H9 (cell line): ENCODE measurements at regions not wholly inside any gene's neighbourhood (a gene's known extent, or its start where the extent isn't known, plus 50 kb on each side); places are given as distances from the start of the nearest gene placed in this dataset.

Source experiments
- DNase-seq: peaks from one replicate; pipeline ENCODE4 v3.0.0-alpha.2; 2017
- H2AFZ ChIP-seq: one replicate; pipeline ENCODE4 v1.6.1; 2013; ENCODE audit warnings: mild to moderate bottlenecking, low read length, control low read depth, moderate library complexity
- H2AK5ac ChIP-seq: 2 replicates; pipeline ENCODE4 v1.6.1; 2013; ENCODE audit warnings: low read length, control low read depth, mixed read lengths; ENCODE audit not compliant: insufficient read length
- H2BK120ac ChIP-seq: one replicate; pipeline ENCODE4 v1.6.1; 2013; ENCODE audit warnings: low read depth, mild to moderate bottlenecking, low read length, control low read depth, inconsistent platforms; ENCODE audit not compliant: poor library complexity, severe bottlenecking
- H2BK12ac ChIP-seq: 2 replicates; pipeline ENCODE4 v1.6.1; 2013; ENCODE audit warnings: low read length, control low read depth, mixed read lengths, low read depth; ENCODE audit not compliant: insufficient read length
- H2BK15ac ChIP-seq: 2 replicates; pipeline ENCODE4 v1.6.1; 2013; ENCODE audit warnings: low read depth, low read length, control low read depth
- H2BK20ac ChIP-seq: one replicate; pipeline ENCODE4 v1.6.1; 2013; ENCODE audit warnings: low read depth, mild to moderate bottlenecking, low read length, control low read depth, inconsistent platforms; ENCODE audit not compliant: poor library complexity, severe bottlenecking
- H2BK5ac ChIP-seq: 2 replicates; pipeline ENCODE4 v1.6.1; 2013; ENCODE audit warnings: low read length, control low read depth, mixed read lengths; ENCODE audit not compliant: insufficient read length
- H3K14ac ChIP-seq: 2 replicates; pipeline ENCODE4 v1.6.1; 2013; ENCODE audit warnings: low read length, control low read depth; ENCODE audit not compliant: insufficient read depth
- H3K18ac ChIP-seq: 2 replicates; pipeline ENCODE4 v1.6.1; 2013; ENCODE audit warnings: low read depth, mild to moderate bottlenecking, mixed read lengths, low read length, control low read depth; ENCODE audit not compliant: insufficient read length
- H3K23ac ChIP-seq: 2 replicates; pipeline ENCODE4 v1.6.1; 2013; ENCODE audit warnings: low read length, control low read depth, mixed read lengths, low read depth; ENCODE audit not compliant: insufficient read length
- H3K23me2 ChIP-seq: 2 replicates; pipeline ENCODE4 v1.6.1; 2013; ENCODE audit warnings: low read depth, mild to moderate bottlenecking, mixed read lengths, low read length, control low read depth; ENCODE audit not compliant: insufficient read length, poor library complexity, severe bottlenecking
- H3K27ac ChIP-seq: 2 replicates; pipeline ENCODE4 v1.5.1; 2013; ENCODE audit warnings: low read length, control low read depth, mixed read lengths, low read depth; ENCODE audit not compliant: insufficient read length
- H3K27me3 ChIP-seq: 2 replicates; pipeline ENCODE4 v1.6.1; 2013; ENCODE audit warnings: low read length, control low read depth, inconsistent platforms; ENCODE audit not compliant: insufficient read depth
- H3K4ac ChIP-seq: 2 replicates; pipeline ENCODE4 v1.6.1; 2013; ENCODE audit warnings: low read depth, mild to moderate bottlenecking, control low read depth, inconsistent platforms, low read length, moderate library complexity
- H3K4me1 ChIP-seq: 2 replicates; pipeline ENCODE4 v1.6.1; 2013; ENCODE audit warnings: low read length, control low read depth, inconsistent platforms; ENCODE audit not compliant: insufficient read depth
- H3K4me2 ChIP-seq: 2 replicates; pipeline ENCODE4 v1.6.1; 2013; ENCODE audit warnings: low read length, control low read depth, mixed read lengths; ENCODE audit not compliant: insufficient read length, insufficient read depth
- H3K56ac ChIP-seq: 2 replicates; pipeline ENCODE4 v1.6.1; 2013; ENCODE audit warnings: low read depth, mild to moderate bottlenecking, mixed read lengths, low read length, control low read depth; ENCODE audit not compliant: insufficient read length
- H3K79me1 ChIP-seq: 2 replicates; pipeline ENCODE4 v1.6.1; 2013; ENCODE audit warnings: low read depth, mild to moderate bottlenecking, moderate library complexity, low read length, control low read depth, inconsistent platforms; ENCODE audit not compliant: insufficient read depth, poor library complexity, severe bottlenecking
- H3K79me2 ChIP-seq: 2 replicates; pipeline ENCODE4 v1.6.1; 2013; ENCODE audit warnings: low read length, control low read depth, inconsistent platforms; ENCODE audit not compliant: insufficient read depth
- H3K9ac ChIP-seq: 2 replicates; pipeline ENCODE4 v1.6.1; 2013; ENCODE audit warnings: low read length, control low read depth, mixed read lengths; ENCODE audit not compliant: insufficient read length; ENCODE audit errors: extremely low read depth
- H3K9me3 ChIP-seq: one replicate; pipeline ENCODE4 v1.6.1; 2013; ENCODE audit warnings: low read depth, low read length, inconsistent platforms; ENCODE audit not compliant: control insufficient read depth
- H3T11ph ChIP-seq: one replicate; pipeline ENCODE4 v1.6.1; 2013; ENCODE audit warnings: mild to moderate bottlenecking, low read length, control low read depth, inconsistent platforms
- H4K20me1 ChIP-seq: one replicate; pipeline ENCODE4 v1.6.1; 2013; ENCODE audit not compliant: control insufficient read depth, insufficient read length, insufficient read depth
- H4K5ac ChIP-seq: 2 replicates; pipeline ENCODE4 v1.6.1; 2013; ENCODE audit warnings: low read depth, mild to moderate bottlenecking, mixed read lengths, low read length, control low read depth; ENCODE audit not compliant: insufficient read length
- H4K8ac ChIP-seq: replicated peaks from 2 replicates; pipeline ENCODE4 v1.6.1; 2013; ENCODE audit warnings: low read length, control low read depth, mixed read lengths, low read depth; ENCODE audit not compliant: insufficient read length
- H4K91ac ChIP-seq: 2 replicates; pipeline ENCODE4 v1.6.1; 2013; ENCODE audit warnings: low read depth, mild to moderate bottlenecking, moderate library complexity, mixed read lengths, low read length, control low read depth; ENCODE audit not compliant: insufficient read length
- H3K27ac Mint-ChIP-seq, 3 experiments: 2 replicates in 2 of 3; 3 replicates in 1 of 3; pipeline ENCODE4 v1.8.0; 2020 to 2021; ENCODE audit warnings: mixed read lengths in 3 of 3, mild to moderate bottlenecking in 1 of 3, moderate library complexity in 1 of 3
- H3K27me3 Mint-ChIP-seq: 2 replicates; pipeline ENCODE4 v1.8.0; 2021; ENCODE audit warnings: low read depth, mild to moderate bottlenecking, moderate library complexity, mixed read lengths
- H3K36me3 Mint-ChIP-seq, 3 experiments: 2 replicates in 2 of 3; 3 replicates in 1 of 3; pipeline ENCODE4 v1.8.0; 2020 to 2021; ENCODE audit warnings: low read depth in 3 of 3, mixed read lengths in 3 of 3; ENCODE audit not compliant: insufficient read depth in 1 of 3
- H3K4me1 Mint-ChIP-seq, 2 experiments: 2 replicates each; pipeline ENCODE4 v1.8.0; 2020; ENCODE audit warnings: mixed read lengths in 2 of 2
- H3K4me3 Mint-ChIP-seq, 2 experiments: 2 replicates in 1 of 2; 3 replicates in 1 of 2; pipeline ENCODE4 v1.8.0; 2020 to 2021; ENCODE audit warnings: mild to moderate bottlenecking in 2 of 2, mixed read lengths in 2 of 2, moderate library complexity in 1 of 2
- H3K9me3 Mint-ChIP-seq, 2 experiments: 2 replicates in 1 of 2; 3 replicates in 1 of 2; pipeline ENCODE4 v1.8.0; 2020; ENCODE audit warnings: mild to moderate bottlenecking in 2 of 2, mixed read lengths in 2 of 2, moderate library complexity in 1 of 2
- CTCF ChIP-seq: fragments of 200-600 bp; sonication (generic); conservative IDR thresholded peaks from 3 replicates; pipeline ENCODE4 v1.8.0; 2021; ENCODE audit warnings: antibody characterized with exemption, mild to moderate bottlenecking
- WGBS: extraction: QIAGEN DNeasy Blood & Tissue Kit; methylation state at CpG from one replicate; pipeline ENCODE4 v1.1.7; 2013; ENCODE audit warnings: missing lambda C conversion rate, low lambda C conversion rate, mixed read lengths; ENCODE audit not compliant: insufficient read length; ENCODE audit errors: extremely low coverage; 5-methylcytosine and 5-hydroxymethylcytosine counted together

- Histone ChIP-seq H4K5ac (no peak overlapping the region), H3K14ac (no peak overlapping the region), H2BK12ac (no peak overlapping the region), H3K56ac (no peak overlapping the region), H3K23ac (no peak overlapping the region), H2BK15ac (no peak overlapping the region), H4K8ac (no peak overlapping the region), H4K20me1 (peaks cover 2% of the 10 kb centered on the region), H3K23me2 (no peaks in the 10 kb centered on the region), H3K79me2 (no peaks in the 10 kb centered on the region), H2BK120ac (no peak overlapping the region), H2AFZ (no peak overlapping the region), H3K4me2 (no peak overlapping the region), H3K27ac (no peak overlapping the region), H3K9ac (no peak overlapping the region), H3K4me1 (no peaks in the 10 kb centered on the region), H2AK5ac (no peak overlapping the region), H3K27me3 (no peaks in the 10 kb centered on the region), H3T11ph (no peak overlapping the region), H3K18ac (no peak overlapping the region), H4K91ac (no peak overlapping the region), H2BK5ac (no peak overlapping the region), H3K9me3 (no peaks in the 10 kb centered on the region), H2BK20ac (no peak overlapping the region), H3K79me1 (no peaks in the 10 kb centered on the region), H3K4ac (no peak overlapping the region)
- H3K4me1 Mint-ChIP-seq: no peaks in the 10 kb centered on the region
- H3K27me3 Mint-ChIP-seq: no peaks in the 10 kb centered on the region
- no peak for DNase-seq
- H3K27ac Mint-ChIP-seq: no peak overlapping the region; a peak in 1 of 7 replicates
- no peak for TF ChIP-seq CTCF
- peaks cover 9 to 21% (median 14%) of the 10 kb centered on the region in 3 experiments for H3K36me3 Mint-ChIP-seq
- no peak overlapping the region for H3K4me3 Mint-ChIP-seq
- peaks cover 11 to 12% of the 10 kb centered on the region in 2 experiments; a peak in 4 of 5 replicates for H3K9me3 Mint-ChIP-seq
- no CpG with 5 or more reads among the region's 9 CpGs for WGBS
These were observed 69.2 kb upstream of the KIF26B start for GRCh38 chr1:245085508-245086095.
